BLaER1 (cell line): ENCODE measurements at regions not wholly inside any gene's neighbourhood (a gene's known extent, or its start where the extent isn't known, plus 50 kb on each side); places are given as distances from the start of the nearest gene placed in this dataset.

Source experiments
- H3K27ac ChIP-seq: shearing (Covaris generic); formaldehyde crosslinking; 2 replicates; pipeline ENCODE4 v1.8.1; 2022
- H3K27me3 ChIP-seq: shearing (Covaris generic); formaldehyde crosslinking; 2 replicates; pipeline ENCODE4 v1.8.1; 2022
- H3K36me3 ChIP-seq: shearing (Covaris generic); formaldehyde crosslinking; 2 replicates; pipeline ENCODE4 v1.8.1; 2022
- H3K4me1 ChIP-seq: shearing (Covaris generic); formaldehyde crosslinking; 2 replicates; pipeline ENCODE4 v1.8.1; 2022
- H3K4me2 ChIP-seq: shearing (Covaris generic); formaldehyde crosslinking; 2 replicates; pipeline ENCODE4 v1.8.1; 2022
- H3K4me3 ChIP-seq: shearing (Covaris generic); formaldehyde crosslinking; 2 replicates; pipeline ENCODE4 v1.8.1; 2022
- H3K9ac ChIP-seq: shearing (Covaris generic); formaldehyde crosslinking; 2 replicates; pipeline ENCODE4 v1.8.1; 2022
- H3K9me3 ChIP-seq: shearing (Covaris generic); formaldehyde crosslinking; 2 replicates; pipeline ENCODE4 v1.8.1; 2022
- H4K20me1 ChIP-seq: shearing (Covaris generic); formaldehyde crosslinking; 2 replicates; pipeline ENCODE4 v1.8.1; 2022
- Cebpa-rat ChIP-seq: shearing (Covaris generic); IDR thresholded peaks from 2 replicates; pipeline ENCODE4 v1.8.1; 2022

DNA sequence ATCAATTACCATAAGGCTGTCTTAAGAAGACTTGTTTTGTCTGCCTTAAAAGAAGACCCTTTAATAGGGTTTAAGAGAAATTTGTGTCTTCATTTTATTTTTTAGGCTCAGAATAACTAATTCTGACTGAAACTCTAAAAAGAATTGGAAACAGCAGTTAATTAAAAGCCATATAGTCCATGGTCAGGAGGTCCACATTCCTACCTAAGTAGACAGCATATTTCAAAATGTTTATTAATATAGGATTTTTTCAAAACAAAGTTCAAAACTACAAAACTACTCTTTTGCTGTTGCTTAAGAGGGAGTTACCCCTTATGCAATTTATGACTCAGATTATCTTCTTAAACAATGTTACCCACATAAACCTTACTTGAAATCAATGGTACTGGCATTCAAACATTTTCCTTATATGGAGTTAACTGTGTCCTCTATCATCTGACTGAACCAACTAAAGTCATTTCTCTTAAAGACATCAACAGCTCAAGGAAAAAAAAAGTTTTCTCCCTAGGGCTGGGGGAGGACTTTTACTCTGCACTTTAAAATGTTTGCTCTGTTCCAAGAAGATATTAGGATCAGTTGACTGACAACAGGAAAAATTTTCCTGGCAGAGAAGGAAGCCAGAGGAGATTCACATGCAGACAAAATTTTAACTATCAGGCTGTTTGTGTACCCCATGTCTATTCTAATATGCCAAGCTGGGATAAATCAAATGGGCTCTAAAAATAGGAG is 56.8 kb upstream of the NANOGP8 start:
- H3K27me3 ChIP-seq: no peaks in the 10 kb centered on the region
- no peak overlapping the region for H3K27ac ChIP-seq
- H3K36me3 ChIP-seq: no peaks in the 10 kb centered on the region
- H3K4me3 ChIP-seq: no peak overlapping the region
- H4K20me1 ChIP-seq: no peaks in the 10 kb centered on the region
- H3K4me2 ChIP-seq: no peak overlapping the region
- no peak overlapping the region for H3K9ac ChIP-seq
- H3K9me3 ChIP-seq: no peaks in the 10 kb centered on the region
- no peaks in the 10 kb centered on the region for H3K4me1 ChIP-seq
- TF ChIP-seq Cebpa-rat: no peak

DNA sequence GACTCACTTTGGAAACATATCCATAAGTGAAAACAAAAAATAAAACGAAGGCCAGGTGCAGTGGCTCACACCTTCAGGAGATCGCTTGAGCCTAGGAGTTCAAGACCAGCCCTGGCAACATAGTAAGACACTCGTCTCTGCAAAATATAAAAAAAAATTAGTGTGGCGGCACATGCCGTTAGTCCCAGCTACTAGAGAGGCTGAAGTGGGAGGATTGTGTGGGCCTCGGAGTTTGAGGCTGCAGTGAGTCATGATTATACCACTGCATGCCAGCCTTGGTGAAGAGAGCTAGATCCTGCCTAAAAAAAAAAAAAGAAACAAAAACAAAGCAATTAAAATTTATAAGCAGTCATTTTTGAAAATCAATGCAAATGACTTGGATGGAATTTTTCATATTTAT is 54.7 kb upstream of the NANOGP8 start:
- no peak overlapping the region for H3K4me2 ChIP-seq
- no peaks in the 10 kb centered on the region for H3K9me3 ChIP-seq

DNA sequence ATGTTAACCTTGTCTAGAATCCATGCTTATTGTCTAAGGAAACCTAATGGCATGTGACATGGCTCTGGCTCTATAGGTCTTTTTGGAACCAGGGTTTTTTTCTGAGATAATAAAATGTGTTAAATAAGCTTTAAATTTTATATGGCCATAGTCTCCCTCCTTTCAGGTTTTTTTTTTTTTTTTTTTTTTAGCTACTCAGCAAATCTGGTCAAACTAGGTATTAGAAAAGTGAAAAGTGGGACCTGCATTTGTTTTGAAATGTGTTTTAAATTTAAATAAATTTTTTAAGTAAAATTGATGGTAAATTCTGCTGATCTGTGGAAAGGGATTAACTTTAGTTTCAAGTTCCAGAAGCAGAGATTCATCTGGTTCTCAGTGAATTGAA is 52.1 kb upstream of the NANOGP8 start:
- Histone ChIP-seq H3K9ac (no peak overlapping the region), H3K4me2 (no peak overlapping the region), H3K27ac (no peak overlapping the region), H3K27me3 (no peaks in the 10 kb centered on the region), H3K4me3 (no peak overlapping the region), H3K36me3 (no peaks in the 10 kb centered on the region), H3K4me1 (no peaks in the 10 kb centered on the region), H3K9me3 (no peaks in the 10 kb centered on the region), H4K20me1 (no peaks in the 10 kb centered on the region)
- no peak for TF ChIP-seq Cebpa-rat

More for the DNA sequence above, 54.7 kb upstream of the NANOGP8 start:
- Histone ChIP-seq H3K4me3 (no peak overlapping the region), H4K20me1 (no peaks in the 10 kb centered on the region), H3K4me1 (no peaks in the 10 kb centered on the region), H3K27ac (no peak overlapping the region), H3K27me3 (no peaks in the 10 kb centered on the region), H3K9ac (no peak overlapping the region), H3K36me3 (no peaks in the 10 kb centered on the region)
- no peak for TF ChIP-seq Cebpa-rat

DNA sequence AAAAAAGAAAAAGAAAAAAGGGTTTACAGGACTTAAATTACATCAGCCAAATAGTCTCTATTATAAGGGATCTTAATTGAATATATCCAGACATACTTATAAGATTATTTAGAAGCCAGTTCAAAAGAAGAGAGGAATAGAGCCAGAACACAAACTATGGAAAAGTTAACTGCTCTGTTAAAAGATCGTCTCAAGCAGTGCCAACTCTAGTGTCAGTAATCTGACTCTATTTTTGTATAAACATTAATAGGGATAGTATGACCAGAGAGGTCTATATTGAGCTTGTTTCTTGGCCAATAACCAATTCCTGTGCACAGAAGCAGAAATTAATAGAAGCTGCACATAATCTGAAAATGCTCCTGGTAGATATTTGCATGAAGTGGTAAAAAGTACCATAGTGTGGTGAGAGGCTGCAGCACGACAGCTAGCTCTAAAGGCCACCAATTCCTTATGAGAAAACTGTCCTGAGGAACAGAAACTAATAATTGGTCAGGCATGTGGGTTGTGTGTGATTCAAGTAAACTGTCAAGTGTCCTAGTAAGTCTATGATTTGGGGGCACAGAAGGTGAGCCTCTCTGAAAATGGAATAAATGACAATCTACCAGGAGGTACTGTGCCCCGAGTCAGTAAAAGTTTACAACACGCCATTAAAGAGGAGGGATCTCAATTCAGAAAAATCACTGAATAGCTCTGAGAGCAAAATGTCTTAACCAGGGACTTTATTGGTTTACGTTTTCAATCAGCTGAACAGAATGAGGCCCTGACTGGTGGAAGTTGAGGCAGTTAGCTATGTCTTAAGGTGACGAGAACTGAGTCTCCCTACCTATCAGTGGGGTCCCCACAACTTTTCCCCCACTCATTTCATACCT is 51.5 kb upstream of the NANOGP8 start:
- H3K4me3 ChIP-seq: no peak overlapping the region
- H3K27ac ChIP-seq: no peak overlapping the region
- no peaks in the 10 kb centered on the region for H3K4me1 ChIP-seq
- H3K4me2 ChIP-seq: no peak overlapping the region
- TF ChIP-seq Cebpa-rat: no peak
- no peaks in the 10 kb centered on the region for H3K27me3 ChIP-seq
- no peaks in the 10 kb centered on the region for H3K36me3 ChIP-seq
- H4K20me1 ChIP-seq: no peaks in the 10 kb centered on the region
- no peaks in the 10 kb centered on the region for H3K9me3 ChIP-seq
- no peak overlapping the region for H3K9ac ChIP-seq
